GM12878 (cell line): ENCODE measurements at regions not wholly inside any gene's neighbourhood (a gene's known extent, or its start where the extent isn't known, plus 50 kb on each side); places are given as distances from the start of the nearest gene placed in this dataset.

Source experiments
- ATAC-seq: fragments of 200-7000 bp; cut with Tn5 transposase; 3 replicates; pipeline ENCODE4 v1.9.1; 2020; ENCODE audit warnings: mild to moderate bottlenecking, moderate library complexity
- BruUV-seq: library from RNA; stranded (reverse); fragments of 400-500 nt; replicated peaks from 2 replicates; lab custom pipeline; 2021; lab: Mats Ljungman, UMichigan
- CTCF ChIA-PET: fragments of 300-600 bp; sonication (Branson Sonifier 250); formaldehyde crosslinking; extraction: SDS; loops from one replicate; lab custom pipeline; 2021; ENCODE audit warnings: inconsistent platforms; lab: Yijun Ruan, JAX
- POLR2A ChIA-PET: fragments of 350-600 bp; formaldehyde crosslinking; extraction: SDS; loops from one replicate; lab custom pipeline; 2021; ENCODE audit warnings: inconsistent platforms; lab: Charles Lee
- RAD21 ChIA-PET: fragments of 300-600 bp; sonication (Branson Sonifier 250); formaldehyde crosslinking; loops from one replicate; lab custom pipeline; 2023; ENCODE audit warnings: antibody characterized with exemption; ENCODE audit not compliant: unreplicated experiment; lab: Charles Lee
- SMC1A ChIA-PET: fragments of 300-600 bp; sonication (Branson Sonifier 250); formaldehyde crosslinking; loops from one replicate; lab custom pipeline; 2023; ENCODE audit not compliant: unreplicated experiment, uncharacterized antibody; lab: Charles Lee
- DNase-seq: peaks from one replicate; pipeline ENCODE4 v3.0.0-alpha.2; 2011; ENCODE audit warnings: low read depth, low spot score
- FAIRE-seq: peaks from 3 replicates; lab custom pipeline; 2011; peaks lifted over from hg19 to GRCh38; lab: Jason Lieb, UNC
- H2AFZ ChIP-seq: 2 replicates; pipeline ENCODE4 v1.6.0; 2011; ENCODE audit warnings: low read depth, low read length, control low read depth; ENCODE audit not compliant: control insufficient read depth
- H3K27ac ChIP-seq: 2 replicates; pipeline ENCODE4 v1.5.1; 2011; ENCODE audit warnings: control low read depth; ENCODE audit not compliant: control insufficient read depth, insufficient read depth
- H3K27me3 ChIP-seq, 2 experiments: replicated peaks in 1 of 2; 2 replicates each; pipeline versions ENCODE4 v1.6.0 to v1.6.1; 2011; ENCODE audit warnings: low read length in 1 of 2; ENCODE audit not compliant: control insufficient read depth in 2 of 2, insufficient read depth in 2 of 2
- H3K36me3 ChIP-seq, 2 experiments: 2 replicates each; pipeline ENCODE4 v1.5.1; 2011; ENCODE audit warnings: low read length in 1 of 2; ENCODE audit not compliant: control insufficient read depth in 2 of 2, insufficient read depth in 2 of 2
- H3K4me1 ChIP-seq: 2 replicates; pipeline ENCODE4 v1.6.1; 2011; ENCODE audit warnings: mild to moderate bottlenecking, low read length, moderate library complexity, mixed read lengths; ENCODE audit not compliant: control insufficient read depth, insufficient read depth
- H3K4me2 ChIP-seq: 2 replicates; pipeline ENCODE4 v1.6.0; 2011; ENCODE audit warnings: control low read depth; ENCODE audit not compliant: control insufficient read depth, insufficient read depth
- H3K4me3 ChIP-seq: fragments of 200-600 bp; sonication (generic); 2 replicates; pipeline ENCODE4 v1.5.1; 2016
- H3K79me2 ChIP-seq: 2 replicates; pipeline ENCODE4 v1.6.0; 2011; ENCODE audit warnings: low read length; ENCODE audit not compliant: control insufficient read depth, insufficient read depth
- H3K9ac ChIP-seq: 2 replicates; pipeline ENCODE4 v1.8.0; 2011; ENCODE audit warnings: low read length, control low read depth, mixed read lengths; ENCODE audit not compliant: control insufficient read depth, insufficient read depth
- H3K9me3 ChIP-seq: replicated peaks from 3 replicates; pipeline ENCODE4 v1.5.1; 2011; ENCODE audit warnings: mild to moderate bottlenecking, low read length; ENCODE audit not compliant: control insufficient read depth, insufficient read depth
- H4K20me1 ChIP-seq: 2 replicates; pipeline ENCODE4 v1.6.0; 2011; ENCODE audit not compliant: control insufficient read depth, insufficient read depth
- PAX8 ChIP-seq: fragments of 450-650 bp; IDR thresholded peaks from 2 replicates; pipeline ENCODE4 v1.6.1; 2017; ENCODE audit warnings: mild to moderate bottlenecking, moderate library complexity
- WRNIP1 ChIP-seq: IDR thresholded peaks from 2 replicates; pipeline ENCODE4 v1.6.1; 2011; ENCODE audit warnings: low read depth, low read length, improper control_type of control experiment, borderline replicate concordance
- WGBS: methylation state at CpG from one replicate; pipeline ENCODE4 v1.1.6; 2016; ENCODE audit warnings: low lambda C conversion rate; ENCODE audit not compliant: insufficient replicate concordance, insufficient coverage; ENCODE audit errors: missing lambda C conversion rate; 5-methylcytosine and 5-hydroxymethylcytosine counted together
- in situ Hi-C: fragments of 300-500 bp; cut with MboI; formaldehyde crosslinking; loops from 9 replicates; pipeline ENCODE4 v1.14.3; 2018; ENCODE audit warnings: mixed read lengths
- intact Hi-C: fragments of 100-400 bp; cut with micrococcal nuclease; formaldehyde crosslinking; loops from one replicate; pipeline ENCODE4 v1.14.2; 2022; ENCODE audit not compliant: unreplicated experiment
- TF ChIP-seq, protein P1 (sequence below): fragments of 450-650 bp; IDR thresholded peaks from 2 replicates; pipeline ENCODE4 v1.6.1; 2016; ENCODE audit warnings: mild to moderate bottlenecking, moderate library complexity, borderline replicate concordance

DNA sequence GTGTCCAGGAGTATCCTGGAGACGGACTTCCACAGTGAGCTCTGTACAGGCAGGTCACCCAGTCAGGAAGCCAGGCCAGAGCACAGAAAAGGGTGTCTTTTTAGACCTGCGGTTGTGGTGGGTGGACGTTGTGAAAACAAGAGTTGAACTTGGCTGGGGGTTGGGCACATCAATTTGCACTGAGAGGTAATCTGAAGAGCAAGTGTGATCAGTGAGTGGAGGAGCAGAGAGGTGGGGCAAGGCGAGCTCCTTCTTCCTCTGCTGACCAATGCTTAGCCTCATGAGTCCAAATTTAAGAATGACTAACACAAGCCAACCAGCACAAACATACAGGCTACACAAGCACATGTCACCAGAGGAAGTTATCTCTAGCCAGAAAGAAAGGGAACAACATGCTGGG lies 310.8 kb downstream of the TCERG1L start:
- ChIA-PET CTCF (no interaction called here), RAD21 (no interaction called here)
- H3K4me3 ChIP-seq = no peak overlapping the region
- whole genome bisulfite sequencing = 13% methylated on average over 4 of the region's 4 CpGs
- in situ Hi-C loops = no loop called here
- FAIRE-seq = no peak
- H3K79me2 ChIP-seq = no peaks in the 10 kb centered on the region
- no peak overlapping the region for H3K4me2 ChIP-seq
- TF ChIP-seq, protein P1, sequence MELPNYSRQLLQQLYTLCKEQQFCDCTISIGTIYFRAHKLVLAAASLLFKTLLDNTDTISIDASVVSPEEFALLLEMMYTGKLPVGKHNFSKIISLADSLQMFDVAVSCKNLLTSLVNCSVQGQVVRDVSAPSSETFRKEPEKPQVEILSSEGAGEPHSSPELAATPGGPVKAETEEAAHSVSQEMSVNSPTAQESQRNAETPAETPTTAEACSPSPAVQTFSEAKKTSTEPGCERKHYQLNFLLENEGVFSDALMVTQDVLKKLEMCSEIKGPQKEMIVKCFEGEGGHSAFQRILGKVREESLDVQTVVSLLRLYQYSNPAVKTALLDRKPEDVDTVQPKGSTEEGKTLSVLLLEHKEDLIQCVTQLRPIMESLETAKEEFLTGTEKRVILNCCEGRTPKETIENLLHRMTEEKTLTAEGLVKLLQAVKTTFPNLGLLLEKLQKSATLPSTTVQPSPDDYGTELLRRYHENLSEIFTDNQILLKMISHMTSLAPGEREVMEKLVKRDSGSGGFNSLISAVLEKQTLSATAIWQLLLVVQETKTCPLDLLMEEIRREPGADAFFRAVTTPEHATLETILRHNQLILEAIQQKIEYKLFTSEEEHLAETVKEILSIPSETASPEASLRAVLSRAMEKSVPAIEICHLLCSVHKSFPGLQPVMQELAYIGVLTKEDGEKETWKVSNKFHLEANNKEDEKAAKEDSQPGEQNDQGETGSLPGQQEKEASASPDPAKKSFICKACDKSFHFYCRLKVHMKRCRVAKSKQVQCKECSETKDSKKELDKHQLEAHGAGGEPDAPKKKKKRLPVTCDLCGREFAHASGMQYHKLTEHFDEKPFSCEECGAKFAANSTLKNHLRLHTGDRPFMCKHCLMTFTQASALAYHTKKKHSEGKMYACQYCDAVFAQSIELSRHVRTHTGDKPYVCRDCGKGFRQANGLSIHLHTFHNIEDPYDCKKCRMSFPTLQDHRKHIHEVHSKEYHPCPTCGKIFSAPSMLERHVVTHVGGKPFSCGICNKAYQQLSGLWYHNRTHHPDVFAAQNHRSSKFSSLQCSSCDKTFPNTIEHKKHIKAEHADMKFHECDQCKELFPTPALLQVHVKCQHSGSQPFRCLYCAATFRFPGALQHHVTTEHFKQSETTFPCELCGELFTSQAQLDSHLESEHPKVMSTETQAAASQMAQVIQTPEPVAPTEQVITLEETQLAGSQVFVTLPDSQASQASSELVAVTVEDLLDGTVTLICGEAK = no peak
- TF ChIP-seq, all 136 proteins: peak for 0
- ATAC-seq (no peak), DNase-seq (no peak)
- Histone ChIP-seq H3K27me3 (no peaks in the 10 kb centered on the region), H3K9me3 (no peaks in the 10 kb centered on the region; the same call in 2 of the 3 replicates), H3K27ac (no peak overlapping the region), H4K20me1 (no peaks in the 10 kb centered on the region), H3K36me3 (no peaks in the 10 kb centered on the region), H2AFZ (no peak overlapping the region), H3K4me1 (no peaks in the 10 kb centered on the region), H3K9ac (no peak overlapping the region)
- intact Hi-C loops = no loop called here
- POLR2A ChIA-PET = no interaction called here
- SMC1A ChIA-PET = no interaction called here
- BruUV-seq = no TSS peak

DNA sequence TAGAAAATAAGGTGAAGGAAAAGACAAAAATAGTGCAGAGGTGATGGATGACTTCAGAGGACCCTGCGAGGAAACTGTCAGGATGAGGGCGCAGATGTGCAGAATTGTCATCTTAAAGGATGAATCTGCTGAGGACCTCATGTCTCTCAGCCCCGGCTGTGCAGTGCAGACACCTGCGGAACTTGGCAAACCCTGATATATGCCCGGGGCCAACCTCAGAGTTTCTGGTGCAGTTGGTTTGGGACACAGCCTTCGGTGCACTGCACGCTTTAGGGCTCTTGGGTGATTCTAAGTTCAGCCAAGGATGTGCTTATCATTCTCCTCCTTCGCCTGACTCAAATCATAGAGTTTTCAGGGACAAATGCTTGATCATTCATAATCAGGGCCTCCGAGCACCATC lies 310.1 kb downstream of the TCERG1L start:
- POLR2A ChIA-PET = no interaction called here
- BruUV-seq = no TSS peak

More for the DNA sequence above, 310.1 kb downstream of the TCERG1L start:
- Histone ChIP-seq H3K36me3 (no peaks in the 10 kb centered on the region), H3K4me1 (no peaks in the 10 kb centered on the region), H4K20me1 (no peaks in the 10 kb centered on the region), H3K27me3 (no peaks in the 10 kb centered on the region), H3K9ac (no peak overlapping the region), H3K4me3 (no peak overlapping the region), H3K4me2 (no peak overlapping the region), H3K27ac (no peak overlapping the region), H3K9me3 (no peaks in the 10 kb centered on the region; the same call in 2 of the 3 replicates), H3K79me2 (no peaks in the 10 kb centered on the region), H2AFZ (no peak overlapping the region)
- ChIA-PET CTCF (no interaction called here), SMC1A (no interaction called here), RAD21 (no interaction called here)
- FAIRE-seq = no peak
- in situ Hi-C loops (no loop called here), intact Hi-C loops (no loop called here)
- DNase-seq = no peak
- WGBS = 8% methylated on average over 9 of the region's 9 CpGs
- TF ChIP-seq PAX8 = no peak
- no peak for TF ChIP-seq WRNIP1
- no peak for ATAC-seq
